Vagina (tissue), 2 donors: ENCODE measurements at regions not wholly inside any gene's neighbourhood (a gene's known extent, or its start where the extent isn't known, plus 50 kb on each side); places are given as distances from the start of the nearest gene placed in this dataset.

Experiments
- DNase-seq, 2 donors: peaks; one replicate each; pipeline ENCODE4 v3.0.0-alpha.2; 2017; ENCODE audit errors: extremely low spot score in 2 of 2
- H3K27ac ChIP-seq: fragments of 200-600 bp; sonication (generic); one replicate; pipeline ENCODE4 v1.5.1; 2019
- H3K27me3 ChIP-seq: fragments of 200-600 bp; sonication (generic); one replicate; pipeline ENCODE4 v1.5.1; 2019
- H3K36me3 ChIP-seq, 2 donors: fragments of 200-600 bp; sonication (generic); one replicate each; pipeline ENCODE4 v1.5.1; 2017 to 2019
- H3K4me1 ChIP-seq: fragments of 200-600 bp; sonication (generic); one replicate; pipeline ENCODE4 v1.5.1; 2019
- H3K4me3 ChIP-seq, 2 donors: fragments of 200-600 bp; sonication (generic); 1 replicate in 1 of 2; 2 replicates in 1 of 2; pipeline ENCODE4 v1.5.1; 2016 to 2019
- H3K9me3 ChIP-seq: fragments of 200-600 bp; sonication (generic); one replicate; pipeline ENCODE4 v1.5.1; 2019
- CTCF ChIP-seq, 3 experiments: fragments of 450-650 bp in 2 of 3; fragments of 200-600 bp in 1 of 3; sonication (generic) in 1 of 3; IDR thresholded peaks; one replicate each; pipeline ENCODE4 v1.5.1; 2017 to 2019; ENCODE audit warnings: antibody characterized with exemption in 3 of 3, mild to moderate bottlenecking in 2 of 3, moderate library complexity in 2 of 3
- POLR2A ChIP-seq, 2 donors: fragments of 450-650 bp; IDR thresholded peaks; one replicate each; pipeline ENCODE4 v1.6.1; 2017; ENCODE audit warnings: antibody characterized with exemption in 2 of 2, mild to moderate bottlenecking in 2 of 2, moderate library complexity in 2 of 2
- POLR2AphosphoS5 ChIP-seq, 2 donors: sonication (generic); formaldehyde crosslinking; IDR thresholded peaks; one replicate each; pipeline ENCODE4 v1.9.0; 2017; ENCODE audit warnings: antibody characterized with exemption in 2 of 2, mild to moderate bottlenecking in 2 of 2, low read depth in 1 of 2; ENCODE audit not compliant: insufficient read depth in 1 of 2
- intact Hi-C: fragments of 100-400 bp; cut with DNase I; formaldehyde crosslinking; loops from one replicate; pipeline ENCODE4 v1.15.1; 2023

DNA sequence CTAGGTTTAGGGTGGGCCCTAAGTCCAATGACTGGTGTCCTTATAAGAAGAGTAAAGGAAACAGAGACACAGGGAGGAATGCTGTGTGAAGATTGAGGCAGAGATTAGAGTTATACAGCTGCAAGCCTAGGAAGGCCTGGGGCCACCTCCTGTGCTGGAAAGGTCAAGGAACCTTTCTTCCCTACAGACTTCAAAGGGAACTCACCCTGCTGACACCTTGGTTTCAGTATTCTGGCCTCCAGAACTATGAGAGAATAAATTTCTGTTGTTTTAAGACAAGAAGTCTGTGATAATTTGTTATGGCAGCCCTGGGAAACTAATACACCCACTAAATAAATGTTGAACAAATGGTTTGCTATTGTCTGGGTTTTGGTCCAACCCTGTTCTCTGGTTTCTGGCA is 102.3 kb upstream of the NEUROD1 start:
- no peaks in the 10 kb centered on the region for H3K27me3 ChIP-seq
- H3K4me3 ChIP-seq, result no peak overlapping the region
- intact Hi-C loops, result loop anchor here (5.0 kb wide), 1 partner anchor 1015 kb away; no protein-coding TSS in a partner anchor
- no peaks in the 10 kb centered on the region for H3K36me3 ChIP-seq
- no peaks in the 10 kb centered on the region for H3K9me3 ChIP-seq
- peaks cover 49% of the 10 kb centered on the region for H3K4me1 ChIP-seq
- TF ChIP-seq CTCF (IDR thresholded peaks at IDR 0.05) (no peak), POLR2A (IDR thresholded peaks at IDR 0.05) (no peak), POLR2AphosphoS5 (IDR thresholded peaks at IDR 0.05; ENCODE audit: insufficient read depth in 1 of 2, low read depth in 1 of 2) (no peak)
- no peak for DNase-seq
- no peak overlapping the region for H3K27ac ChIP-seq

DNA sequence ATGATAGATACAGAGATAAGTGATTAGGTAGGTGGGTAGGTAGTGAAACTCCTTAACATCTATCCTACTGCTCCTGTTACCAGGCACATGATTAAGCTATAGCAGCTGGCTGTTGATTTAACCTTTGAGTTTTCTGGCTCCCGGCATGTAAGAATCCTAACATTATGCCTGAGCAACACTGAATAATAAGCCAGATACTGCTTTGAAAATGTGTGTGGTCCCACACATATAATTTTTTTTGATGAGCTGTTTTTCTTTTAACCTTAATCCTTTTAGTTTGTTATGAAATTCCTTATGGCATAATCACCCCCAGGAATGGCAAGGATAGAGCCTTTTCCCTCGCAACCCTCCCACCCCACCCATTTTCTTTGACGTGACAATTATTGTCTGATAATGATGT is 104.2 kb upstream of the NEUROD1 start:
- intact Hi-C loops, result loop anchor here (5.0 kb wide), 1 partner anchor 1017 kb away; no protein-coding TSS in a partner anchor
- Histone ChIP-seq H3K27me3 (no peaks in the 10 kb centered on the region), H3K36me3 (no peaks in the 10 kb centered on the region), H3K4me1 (peaks cover 38% of the 10 kb centered on the region), H3K4me3 (no peak overlapping the region), H3K9me3 (no peaks in the 10 kb centered on the region), H3K27ac (no peak overlapping the region)
- DNase-seq, result no peak
- TF ChIP-seq POLR2A (IDR thresholded peaks at IDR 0.05) (no peak), POLR2AphosphoS5 (IDR thresholded peaks at IDR 0.05; ENCODE audit: insufficient read depth in 1 of 2, low read depth in 1 of 2) (no peak), CTCF (IDR thresholded peaks at IDR 0.05) (no peak)

DNA sequence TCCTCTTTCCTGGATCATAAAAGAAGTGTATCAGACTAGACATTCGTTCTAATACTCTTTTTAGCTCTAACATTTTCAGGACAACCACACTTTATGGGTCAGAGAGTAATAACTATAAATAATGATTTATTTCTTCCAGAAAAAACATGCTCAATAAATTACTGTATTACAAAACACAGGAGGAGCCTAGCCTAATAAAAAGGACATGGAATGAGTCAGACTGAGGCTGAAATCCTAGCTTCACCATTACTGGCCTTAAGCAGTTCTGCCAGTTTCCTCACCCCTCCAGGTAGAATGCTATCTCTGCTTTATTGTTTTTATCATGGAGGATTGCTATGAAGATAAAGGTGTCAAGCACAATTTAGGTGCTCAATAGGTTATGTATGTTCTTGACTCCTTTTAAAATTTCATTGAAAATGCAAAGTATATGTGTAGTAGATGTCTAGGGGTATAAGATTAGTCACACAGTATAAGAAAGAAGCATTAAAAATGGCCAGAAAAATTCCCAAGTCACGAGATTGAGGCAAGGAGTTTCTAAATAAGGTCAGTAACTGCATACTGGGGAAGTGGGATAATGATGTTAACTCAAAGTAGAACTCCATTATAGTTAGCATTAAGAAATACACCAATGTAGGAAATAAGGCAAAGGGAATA is 105.5 kb upstream of the NEUROD1 start:
- Histone ChIP-seq H3K27me3 (no peaks in the 10 kb centered on the region), H3K4me1 (peaks cover 26% of the 10 kb centered on the region), H3K4me3 (no peak overlapping the region), H3K9me3 (no peaks in the 10 kb centered on the region), H3K36me3 (no peaks in the 10 kb centered on the region), H3K27ac (no peak overlapping the region)
- no peak for DNase-seq
- TF ChIP-seq POLR2A (IDR thresholded peaks at IDR 0.05) (no peak), CTCF (IDR thresholded peaks at IDR 0.05) (no peak), POLR2AphosphoS5 (IDR thresholded peaks at IDR 0.05; ENCODE audit: insufficient read depth in 1 of 2, low read depth in 1 of 2) (peak in 1 of 2 donors; percentile 82)
- intact Hi-C loops, result no loop called here

DNA sequence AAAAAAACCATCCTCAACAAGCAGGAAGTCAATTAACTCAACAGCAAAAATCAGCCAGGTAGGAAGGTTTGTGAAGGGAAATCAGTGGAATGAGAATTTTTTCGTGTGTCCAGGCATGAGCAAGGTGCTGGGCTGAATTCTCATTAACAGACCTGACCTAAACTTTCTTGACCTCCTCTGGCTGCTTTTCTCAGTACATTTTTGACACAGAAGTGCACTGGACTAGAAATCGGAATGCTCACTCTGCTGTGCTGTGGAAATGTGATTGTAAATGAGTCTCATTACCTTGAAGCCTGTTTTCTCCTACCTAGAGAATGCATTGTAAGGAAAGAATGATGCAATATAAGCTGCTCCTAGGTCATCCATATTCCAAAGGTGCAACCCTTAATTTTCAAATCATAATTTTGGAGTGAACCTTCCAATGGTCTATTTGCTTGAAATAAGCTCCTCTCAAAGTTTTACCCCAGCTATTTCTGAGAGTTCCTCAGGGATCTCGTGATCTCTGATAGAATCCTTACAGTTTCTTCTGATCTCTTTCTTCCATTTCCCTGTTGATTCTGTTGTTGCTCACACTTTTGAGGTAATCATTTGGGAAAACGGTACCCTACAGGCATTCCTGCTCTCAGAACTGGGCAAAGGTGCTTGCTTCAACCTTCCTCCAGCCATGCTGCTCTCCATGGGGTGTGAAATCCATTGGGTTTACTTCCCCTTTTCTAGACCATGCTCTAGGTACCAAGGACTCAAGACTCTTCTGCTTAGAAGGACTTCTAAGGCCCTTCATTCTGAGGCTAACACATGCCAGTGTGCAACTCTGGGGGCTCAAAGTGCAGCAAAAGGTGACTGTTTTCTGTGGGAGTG is 104.9 kb upstream of the ITPRID2 start:
- no peaks in the 10 kb centered on the region for H3K27me3 ChIP-seq
- no peaks in the 10 kb centered on the region for H3K9me3 ChIP-seq
- H3K4me3 ChIP-seq, result no peak overlapping the region
- H3K27ac ChIP-seq, result no peak overlapping the region
- TF ChIP-seq POLR2A (IDR thresholded peaks at IDR 0.05) (no peak), POLR2AphosphoS5 (IDR thresholded peaks at IDR 0.05; ENCODE audit: insufficient read depth in 1 of 2, low read depth in 1 of 2) (no peak), CTCF (IDR thresholded peaks at IDR 0.05) (no peak)
- peaks cover 21% of the 10 kb centered on the region for H3K4me1 ChIP-seq
- intact Hi-C loops, result no loop called here
- DNase-seq, result no peak
- H3K36me3 ChIP-seq, result no peaks in the 10 kb centered on the region
